ENCODE measurements at regions not wholly inside any gene's neighbourhood (a gene's known extent, or its start where the extent isn't known, plus 50 kb on each side); places are given as distances from the start of the nearest gene placed in this dataset.

DNA sequence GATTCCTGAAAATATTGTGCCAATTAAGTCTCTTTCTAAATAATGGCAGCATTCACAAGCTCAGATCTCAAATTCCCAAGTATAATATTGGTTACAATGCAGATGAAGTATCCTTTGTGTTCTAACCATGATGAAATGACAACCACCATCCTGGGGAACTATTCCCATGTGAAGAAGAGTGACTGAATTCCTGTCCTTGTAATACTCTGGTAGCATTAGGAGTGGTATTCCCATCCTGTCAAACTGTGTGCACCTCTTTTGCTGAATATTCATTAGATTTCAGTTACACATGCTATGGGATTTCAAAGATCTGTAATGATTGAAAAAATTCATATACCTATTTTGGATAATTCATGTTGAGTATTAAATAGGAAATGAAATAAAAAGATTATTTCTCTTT, 86.1 kb upstream of the SMIM30 start:
- TF ChIP-seq POLR2A (IDR thresholded peaks at IDR 0.05) (no peak), CTCF (IDR thresholded peaks at IDR 0.05) (no peak)

Data from uterus (tissue), 2 donors.